M059J (cell line): ENCODE measurements at regions not wholly inside any gene's neighbourhood (a gene's known extent, or its start where the extent isn't known, plus 50 kb on each side); places are given as distances from the start of the nearest gene placed in this dataset.
"Not testable (repeated sequence)": the region's sequence is repeated elsewhere in the genome, so short reads cannot be mapped to it uniquely, and the experiment has no call there.

ENCODE experiments used
- DNase-seq: peaks from one replicate; pipeline ENCODE4 v3.0.0-alpha.2; 2012; ENCODE audit warnings: low read depth

DNA sequence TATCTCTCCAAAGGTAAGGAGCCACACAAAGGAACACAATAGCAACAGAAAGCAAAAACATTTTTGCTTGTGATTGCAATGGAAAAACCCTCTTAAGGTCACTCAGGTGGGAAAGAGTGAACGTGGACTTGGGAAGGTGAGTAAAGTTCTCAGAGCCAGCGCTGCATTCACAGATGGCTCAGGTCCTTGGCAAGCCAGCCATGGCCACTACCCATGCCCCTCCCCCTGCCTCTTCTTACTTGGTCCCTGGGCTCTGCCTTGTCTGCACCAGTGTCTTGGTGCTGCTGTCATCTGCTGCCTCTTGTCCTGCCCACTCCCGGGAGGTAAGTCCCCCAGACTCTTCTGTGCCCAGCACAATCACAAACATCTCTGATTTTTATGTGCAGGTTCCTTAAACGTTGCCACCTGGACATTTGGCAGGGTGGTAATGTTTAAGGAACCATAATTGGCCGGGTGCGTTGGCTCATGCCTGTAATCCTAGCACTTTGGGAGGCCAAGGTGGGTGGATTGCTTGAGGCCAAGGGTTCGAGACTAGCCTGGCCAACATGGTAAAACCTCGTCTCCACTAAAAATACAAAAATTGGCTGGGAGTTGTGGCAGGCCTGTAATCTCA, 74.6 kb downstream of the FEM1C start:
- DNase-seq: no peak

DNA sequence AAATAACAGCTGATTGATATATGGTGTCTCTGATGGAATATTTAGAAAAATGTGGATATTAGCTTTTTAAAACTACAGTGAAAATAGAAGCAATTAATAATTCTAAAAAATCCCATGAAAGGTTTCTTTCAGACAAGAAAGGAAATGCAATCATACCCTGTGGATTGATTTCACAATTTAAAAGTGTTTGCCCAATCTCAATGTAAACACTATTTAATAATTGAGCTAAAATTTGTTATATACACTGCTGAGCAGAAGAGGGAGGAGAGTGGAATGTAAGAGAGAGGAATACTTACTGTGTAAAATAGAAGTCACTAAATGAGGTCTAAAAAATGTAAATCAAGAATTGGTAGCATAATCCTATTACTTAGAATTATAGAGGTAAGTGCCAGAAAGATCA, 76.9 kb downstream of the FEM1C start:
- no peak for DNase-seq

DNA sequence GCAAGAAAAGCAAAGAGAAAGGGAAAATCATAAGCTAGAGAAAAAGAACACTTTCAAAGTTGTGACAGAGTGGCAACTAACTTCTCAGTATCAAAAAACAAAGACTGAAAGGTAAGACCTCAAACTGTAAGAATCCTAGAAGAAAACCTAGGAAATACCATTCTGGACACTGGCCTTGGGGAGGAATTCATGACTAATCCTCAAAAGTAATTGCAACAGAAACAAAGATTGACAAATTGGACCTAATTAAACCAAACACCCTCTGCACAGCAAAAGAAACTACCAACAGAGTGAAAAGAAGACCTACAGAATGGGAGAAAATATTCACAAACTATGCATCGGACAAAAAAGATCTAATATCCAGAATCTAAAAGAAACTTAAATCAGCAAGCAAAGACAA, 79.1 kb downstream of the FEM1C start:
- peak; percentile 56 for DNase-seq

DNA sequence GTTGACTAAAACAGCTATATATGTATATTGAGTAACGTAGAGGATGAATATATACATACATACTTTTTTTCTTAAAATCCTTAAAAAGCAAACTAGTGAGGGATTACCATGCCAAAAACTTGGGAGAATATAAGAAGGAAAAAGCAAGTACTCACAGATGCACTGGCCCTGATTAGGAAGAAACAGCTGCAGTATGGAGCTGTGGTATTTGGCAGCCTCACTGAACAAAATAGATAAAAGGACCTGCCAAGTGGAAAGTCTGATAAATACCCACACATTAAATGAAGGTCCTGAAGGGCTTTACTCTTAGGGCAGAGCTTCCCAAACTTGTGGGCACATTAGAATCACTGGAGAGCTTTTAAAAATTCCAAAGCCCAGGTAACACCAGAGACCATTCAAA, 80.6 kb downstream of the FEM1C start:
- no peak for DNase-seq

DNA sequence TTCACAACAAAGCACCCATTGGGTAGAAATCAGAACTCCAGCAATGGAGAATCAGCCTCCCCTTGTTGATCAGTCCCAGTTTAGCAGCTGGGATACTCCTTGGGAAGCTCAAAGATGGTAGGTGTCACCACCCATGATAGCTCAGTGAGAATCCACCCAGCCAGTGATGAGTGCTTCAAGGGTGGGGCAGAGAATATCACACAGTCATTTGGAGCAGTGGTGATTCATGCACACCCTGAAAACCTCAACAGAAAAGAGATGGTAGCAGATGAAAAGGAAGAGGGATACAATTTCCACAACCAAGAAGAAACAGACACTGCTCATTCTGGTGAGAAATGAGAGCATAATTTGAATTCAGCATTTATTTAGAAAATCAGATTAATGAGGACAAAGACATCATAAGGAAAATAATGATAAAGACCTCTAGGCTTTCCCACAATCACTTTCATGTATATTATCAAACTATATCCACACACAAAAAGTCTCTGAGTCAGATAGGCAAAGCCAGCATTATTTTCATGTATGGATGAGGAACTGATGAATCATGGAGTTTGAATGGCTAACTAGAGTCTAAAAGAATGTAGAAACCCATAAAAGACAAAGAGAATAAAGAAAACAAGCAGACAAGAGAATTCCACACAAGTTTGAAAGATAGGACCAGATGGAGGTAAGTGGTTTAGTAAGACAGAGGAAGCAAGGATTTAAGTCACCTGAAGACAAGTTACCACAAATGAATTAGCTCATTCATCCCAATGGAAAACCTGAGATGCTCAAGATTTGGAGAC, 82.9 kb downstream of the FEM1C start:
- peak; percentile 87 for DNase-seq

DNA sequence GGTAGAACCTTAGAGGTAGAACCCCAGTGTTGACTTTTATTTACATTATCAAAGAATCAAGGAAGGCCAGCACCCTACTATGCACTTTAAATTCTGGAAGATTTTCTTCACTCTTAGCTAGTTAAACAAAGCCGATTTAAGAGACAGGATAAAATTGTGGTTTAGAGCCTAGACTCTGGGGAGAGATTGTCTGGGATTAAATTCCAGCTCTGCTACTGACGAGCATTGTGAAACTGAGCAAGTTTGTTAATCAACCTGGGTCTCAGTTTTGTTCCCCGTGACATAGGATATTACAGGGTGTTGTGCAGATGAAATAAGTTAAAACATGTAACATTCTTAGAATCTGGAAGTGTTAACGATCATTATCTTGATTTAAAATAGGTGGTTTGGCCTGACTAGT, 83.5 kb downstream of the FEM1C start:
- peak; percentile 45 for DNase-seq

DNA sequence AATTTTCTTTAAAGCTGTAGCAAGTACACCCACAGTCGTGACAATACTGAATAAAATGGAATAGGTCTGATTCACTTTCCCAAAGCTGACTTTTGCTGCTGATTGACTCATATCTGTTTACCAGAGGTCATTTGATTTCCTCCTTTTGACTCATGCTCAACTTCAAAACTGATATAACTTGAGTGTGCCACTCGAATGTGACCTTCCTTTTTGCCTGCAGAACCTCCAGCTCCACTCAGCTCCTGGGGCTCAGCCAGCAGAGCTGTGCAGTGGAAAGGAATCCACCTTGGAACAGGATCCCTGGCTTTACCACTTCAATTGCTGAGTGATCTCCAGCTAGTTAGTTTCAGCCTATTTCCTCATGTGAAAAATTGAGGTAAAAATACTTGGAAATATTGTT, 84.1 kb downstream of the FEM1C start:
- DNase-seq: peak; percentile 96

DNA sequence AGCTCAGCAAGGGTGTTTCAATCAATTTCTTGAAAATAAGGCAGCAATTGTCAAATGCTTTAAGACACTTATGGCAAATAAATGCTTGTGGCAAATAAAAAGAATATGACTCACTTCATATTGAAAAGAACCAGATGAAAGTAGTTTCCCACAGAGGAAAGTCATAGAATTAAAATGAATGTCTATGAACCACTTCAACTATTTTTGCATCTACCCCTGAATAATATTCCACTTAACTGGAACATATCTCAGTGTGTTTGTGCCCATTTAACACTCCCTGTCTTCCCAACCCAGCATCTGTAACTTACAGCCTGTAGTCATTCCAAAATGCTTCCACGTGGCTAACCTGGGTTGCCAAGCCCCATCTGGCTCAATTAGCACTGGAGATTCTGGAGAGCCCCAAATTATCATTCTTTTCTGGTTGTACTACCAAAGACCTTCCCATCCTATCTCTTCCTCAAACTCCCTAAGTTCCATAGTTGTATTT, 84.7 kb downstream of the FEM1C start:
- DNase-seq: peak; percentile 62

DNA sequence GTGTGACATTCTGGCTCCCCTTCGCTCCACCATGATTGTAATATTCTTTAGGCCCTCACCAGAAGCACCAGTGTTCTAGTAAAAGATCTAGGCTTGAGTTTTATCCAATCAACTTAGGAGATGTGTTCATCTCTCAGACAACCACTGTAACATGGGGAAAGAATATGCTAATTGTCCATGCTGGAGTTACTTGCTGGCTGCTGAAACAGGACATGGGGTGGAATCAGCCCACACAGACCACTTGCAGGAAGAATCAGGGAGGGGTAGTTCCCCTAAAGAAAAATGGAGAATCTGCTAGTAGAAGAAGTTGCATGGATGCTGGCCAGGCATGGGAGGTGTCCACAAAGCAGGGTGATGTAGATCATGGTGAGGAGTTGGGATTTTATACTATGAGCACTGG, 86.2 kb downstream of the FEM1C start:
- DNase-seq: no peak

DNA sequence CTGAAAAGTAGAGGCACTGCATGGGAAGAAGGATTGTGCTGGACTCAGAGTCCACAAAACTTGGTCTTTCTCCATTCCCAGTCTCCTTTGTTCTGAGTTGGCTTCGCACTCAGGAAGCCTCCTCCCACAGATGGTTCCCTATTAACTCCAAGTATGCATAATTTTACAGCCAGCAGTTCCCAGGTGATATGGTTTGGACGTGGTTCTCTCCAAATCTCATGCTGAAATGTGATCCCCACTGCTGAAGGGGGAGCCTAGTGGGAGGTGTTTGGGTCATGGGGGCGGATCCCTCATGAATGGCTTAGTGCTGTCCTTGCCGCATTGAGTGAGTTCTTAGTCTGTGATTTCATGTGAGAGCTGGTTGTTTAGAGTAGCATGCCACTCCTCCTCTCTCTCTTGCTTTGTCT, 86.6 kb downstream of the FEM1C start:
- peak; percentile 45 for DNase-seq

DNA sequence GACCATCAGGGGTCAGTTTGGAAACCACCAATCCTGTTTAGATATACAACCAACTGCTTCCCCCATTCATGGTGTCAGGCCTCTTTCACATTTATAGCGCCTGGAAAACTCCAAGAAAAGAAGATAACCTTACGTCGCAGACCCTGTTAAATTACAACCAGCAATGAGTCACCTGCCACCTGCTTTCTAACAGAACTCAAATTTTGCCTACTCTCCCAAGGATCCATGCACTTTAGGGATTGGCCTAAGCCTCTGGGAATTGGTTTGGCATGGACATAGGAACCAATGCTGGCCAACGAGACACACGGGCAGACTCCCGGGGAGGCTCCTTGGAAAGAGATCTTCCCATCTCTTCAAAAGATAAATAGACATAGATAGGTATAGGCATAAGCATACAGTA, 87.0 kb downstream of the FEM1C start:
- no peak for DNase-seq

DNA sequence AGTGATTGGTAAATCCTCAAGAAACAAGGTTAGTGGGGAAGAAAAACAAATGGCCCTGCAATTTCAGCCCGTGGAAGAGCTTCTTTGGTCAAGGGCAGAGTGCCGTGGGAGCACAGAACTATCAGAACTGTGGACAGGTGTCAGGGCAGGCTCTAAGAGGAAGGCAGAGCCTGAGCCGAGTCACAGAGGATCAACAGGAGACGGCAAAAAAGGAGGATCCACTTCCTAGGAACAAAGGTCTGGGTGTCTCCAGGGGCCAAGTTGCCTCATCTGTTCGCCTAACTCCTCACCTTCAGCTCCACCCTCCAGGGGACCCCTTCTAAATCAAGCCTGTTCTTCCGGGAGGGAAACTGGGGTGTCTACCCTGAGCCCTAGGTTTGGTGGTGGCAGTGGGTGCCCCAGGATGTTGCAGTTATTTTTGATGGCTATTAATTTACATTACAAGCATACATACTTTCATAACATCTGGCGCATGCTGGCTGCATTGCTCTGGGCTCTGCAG, 88.0 kb downstream of the FEM1C start:
- DNase-seq: no peak

DNA sequence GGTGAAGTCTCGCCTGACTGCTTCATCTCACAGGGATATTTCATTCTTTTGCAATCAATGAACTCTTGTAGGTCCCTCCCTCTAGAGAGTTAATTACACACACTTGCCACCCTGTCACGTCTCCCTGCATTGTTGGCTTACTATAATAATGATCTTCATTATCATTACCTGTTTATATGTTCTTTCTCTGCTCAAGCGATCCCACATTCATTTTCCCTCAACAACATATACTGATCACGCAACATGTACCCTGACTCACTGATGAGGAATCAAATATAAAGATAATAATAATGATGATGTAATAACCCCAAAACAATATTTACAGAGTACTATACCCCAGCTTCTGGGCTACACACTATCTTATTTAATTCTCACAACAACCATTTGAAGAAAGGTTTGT, 88.5 kb downstream of the FEM1C start:
- DNase-seq: no peak

DNA sequence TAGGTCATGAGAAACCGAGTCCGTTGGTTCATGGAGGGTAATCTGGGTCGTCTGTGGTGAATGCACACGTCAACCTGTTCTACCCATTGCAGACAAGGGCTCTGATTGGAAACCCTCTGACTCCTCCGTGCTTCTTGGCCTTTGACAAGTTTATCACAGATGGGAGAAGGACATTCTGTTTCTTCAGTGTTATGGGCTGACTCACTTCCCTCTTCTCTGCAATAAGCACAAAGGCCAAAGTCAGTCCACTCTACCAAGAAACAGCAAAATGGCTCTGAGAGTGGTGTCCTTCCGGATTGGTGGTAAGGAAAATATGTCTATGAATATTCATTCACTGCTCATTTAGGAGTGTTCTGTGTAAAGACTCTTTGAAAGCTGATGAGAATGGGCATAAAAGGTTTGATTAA, 89.3 kb downstream of the FEM1C start:
- DNase-seq: peak; percentile 85

DNA sequence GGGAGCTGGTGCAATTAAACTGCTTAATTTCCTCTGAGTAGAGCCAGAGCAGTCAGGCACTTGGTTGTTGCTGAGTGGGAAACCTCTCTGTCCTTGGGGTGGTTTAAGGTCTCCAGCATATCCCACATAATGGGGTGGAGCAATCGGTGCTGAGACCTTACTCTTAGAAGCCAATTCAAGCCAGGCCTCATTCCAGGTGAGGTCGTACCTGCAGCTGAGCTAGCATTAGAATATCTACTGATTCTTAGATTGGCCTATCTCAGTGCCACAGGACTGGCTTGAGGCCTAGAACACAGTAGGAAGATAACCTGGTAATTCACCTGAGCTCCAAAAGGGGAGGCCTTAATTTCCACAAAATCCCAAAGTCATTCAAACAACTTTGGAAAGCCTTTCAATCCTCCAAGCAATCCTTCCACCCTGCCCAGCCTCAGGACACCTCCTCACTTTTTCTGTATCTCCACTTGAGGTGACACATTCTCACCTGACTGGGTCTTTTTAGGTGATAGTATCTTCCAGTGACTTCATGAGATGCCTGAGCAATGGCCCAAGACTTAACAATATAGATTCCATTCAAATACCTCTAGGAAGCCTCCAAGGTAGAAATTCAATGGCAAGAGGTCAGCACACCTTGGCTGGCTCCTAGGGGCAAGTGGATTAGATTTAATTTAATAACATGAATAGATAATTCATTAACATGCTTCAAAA, 91.0 kb downstream of the FEM1C start:
- DNase-seq: no peak

DNA sequence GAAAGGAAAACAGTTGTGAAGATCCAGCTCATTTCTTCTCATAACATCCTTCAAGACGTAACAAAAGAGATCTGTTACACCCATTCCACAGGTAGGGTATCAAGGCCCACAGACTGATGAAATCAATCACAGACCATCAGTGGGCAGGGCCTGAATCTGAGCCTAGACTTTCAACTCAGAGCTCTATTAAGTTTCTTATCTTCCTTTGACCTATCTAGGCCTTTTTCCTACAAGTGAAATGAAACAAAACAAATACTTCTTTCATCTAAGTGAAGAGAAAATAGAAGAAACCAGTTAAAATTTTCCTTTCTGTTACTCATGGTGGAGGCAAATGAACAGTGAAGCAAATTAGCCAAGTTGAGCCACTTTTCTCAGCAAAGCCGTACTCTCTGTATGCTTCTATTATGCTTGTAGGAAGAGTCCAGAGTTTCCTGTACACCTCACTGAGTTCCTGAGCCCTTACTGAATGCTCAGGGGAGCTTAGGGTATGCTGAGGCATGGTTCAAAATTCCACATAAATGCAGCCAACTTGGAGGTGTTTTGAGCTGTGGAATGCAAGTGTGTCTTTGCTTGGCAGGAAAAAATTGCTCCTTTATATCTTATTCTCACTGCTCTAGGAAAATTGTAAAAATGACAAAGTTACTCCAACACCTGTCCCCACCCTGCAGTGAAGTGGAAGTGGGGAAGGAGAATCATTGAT, 91.9 kb downstream of the FEM1C start:
- peak; percentile 20 for DNase-seq

DNA sequence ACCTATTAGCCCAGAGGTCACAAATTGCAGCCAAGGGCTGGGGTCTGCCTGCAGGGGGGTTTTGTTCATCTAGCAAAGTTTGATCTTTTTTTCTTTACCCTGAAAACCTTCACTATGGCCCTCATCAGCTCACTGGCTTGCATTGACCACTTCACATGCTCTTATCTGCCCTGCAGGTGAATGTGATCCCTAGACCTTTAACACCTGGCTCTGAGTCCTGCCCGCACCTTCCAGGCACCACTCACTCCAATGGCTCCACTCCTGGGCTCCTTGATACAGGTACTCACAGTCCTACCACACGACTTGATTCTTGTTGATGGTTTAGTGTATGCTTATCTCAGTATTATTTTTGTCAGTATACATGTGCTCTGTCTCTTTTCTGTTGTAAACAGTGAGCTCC, 92.5 kb downstream of the FEM1C start:
- no peak for DNase-seq

DNA sequence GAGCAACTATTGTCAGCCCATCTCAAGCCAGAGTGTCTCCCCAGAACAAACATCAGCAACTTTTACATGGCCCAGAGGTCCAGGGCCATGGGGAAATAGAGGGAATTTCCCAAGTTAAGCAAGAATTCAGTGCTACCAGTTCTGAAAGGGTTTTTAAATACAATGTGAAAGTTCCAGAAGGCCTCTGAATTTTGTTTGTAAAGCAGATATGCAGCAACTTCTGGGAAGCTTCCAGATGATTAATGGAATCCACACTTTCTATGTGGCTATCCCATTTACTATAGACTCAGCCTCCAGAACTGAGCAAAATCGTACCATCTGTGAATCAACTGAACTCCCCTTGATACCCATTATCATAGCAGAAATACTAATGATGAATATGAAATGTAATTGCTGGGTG, 93.8 kb downstream of the FEM1C start:
- peak; percentile 57 for DNase-seq

DNA sequence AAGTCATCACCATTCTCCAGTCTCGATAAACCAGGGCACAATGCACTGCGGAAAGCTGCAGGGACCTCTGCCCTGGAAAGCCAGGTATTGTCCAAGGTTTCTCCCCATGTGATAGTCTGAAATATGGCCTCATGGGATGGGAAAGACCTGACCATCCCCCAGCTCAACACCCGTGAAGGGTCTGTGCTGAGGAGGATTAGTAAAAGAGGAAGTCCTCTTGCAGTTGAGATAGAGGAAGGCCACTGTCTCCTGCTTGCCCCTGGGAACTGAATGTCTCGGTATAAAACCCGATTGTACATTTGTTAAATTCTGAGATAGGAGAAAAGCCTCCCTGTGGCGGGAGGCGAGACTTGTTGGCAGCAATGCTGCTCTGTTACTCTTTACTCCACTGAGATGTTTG, 95.9 kb downstream of the FEM1C start:
- DNase-seq: not testable (repeated sequence)

DNA sequence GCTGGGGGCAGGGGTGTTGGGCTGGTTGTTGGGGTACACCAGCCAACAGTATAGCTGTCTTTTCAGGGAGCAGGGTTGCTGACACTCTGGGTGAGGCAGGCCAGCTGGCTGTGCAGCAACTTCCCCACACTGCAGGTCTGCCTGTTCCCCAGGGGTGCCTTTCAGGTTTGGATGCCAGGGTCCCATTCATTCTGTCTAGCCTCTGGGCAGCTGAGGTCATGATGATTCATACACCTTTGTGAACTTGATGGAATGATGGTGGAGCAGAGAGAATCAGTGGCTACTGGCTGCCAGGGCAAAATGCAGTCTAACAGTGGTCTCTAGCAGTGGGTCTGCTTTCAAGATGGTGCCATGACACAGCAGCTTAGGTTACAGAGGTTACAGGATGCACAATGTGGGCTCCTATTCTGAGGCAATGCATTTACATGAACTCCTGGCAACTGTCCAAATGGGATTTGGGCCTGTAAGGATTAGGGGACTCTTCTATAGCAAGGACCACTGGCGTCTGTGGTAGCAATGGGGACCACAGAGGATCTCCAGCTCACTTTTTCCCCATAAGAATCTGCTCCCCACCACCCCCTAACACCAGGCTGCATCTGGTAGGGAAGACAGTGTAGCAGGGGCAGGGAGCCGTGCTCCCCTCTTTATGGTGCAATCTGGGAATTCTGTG, 103.7 kb downstream of the FEM1C start:
- peak; percentile 89 for DNase-seq

DNA sequence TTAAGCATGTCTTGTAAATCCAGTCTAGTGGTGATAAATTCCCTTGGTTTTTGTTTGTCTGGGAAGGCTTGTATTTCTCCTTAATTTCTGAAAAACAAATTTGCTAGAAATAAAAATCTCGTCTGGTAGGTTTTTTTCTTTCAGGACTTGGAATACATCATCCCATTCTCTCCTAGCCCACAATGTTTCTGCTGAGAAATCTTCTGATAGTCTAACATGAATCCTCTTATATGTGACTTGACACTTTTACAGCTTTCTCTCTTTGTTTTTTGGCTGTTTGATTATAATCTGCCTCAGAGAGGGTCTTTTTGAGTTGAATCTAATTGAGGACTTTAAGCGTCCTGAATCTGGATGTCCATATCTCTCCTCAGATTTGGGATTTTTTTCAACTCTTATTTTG, 104.9 kb downstream of the FEM1C start:
- DNase-seq: no peak

DNA sequence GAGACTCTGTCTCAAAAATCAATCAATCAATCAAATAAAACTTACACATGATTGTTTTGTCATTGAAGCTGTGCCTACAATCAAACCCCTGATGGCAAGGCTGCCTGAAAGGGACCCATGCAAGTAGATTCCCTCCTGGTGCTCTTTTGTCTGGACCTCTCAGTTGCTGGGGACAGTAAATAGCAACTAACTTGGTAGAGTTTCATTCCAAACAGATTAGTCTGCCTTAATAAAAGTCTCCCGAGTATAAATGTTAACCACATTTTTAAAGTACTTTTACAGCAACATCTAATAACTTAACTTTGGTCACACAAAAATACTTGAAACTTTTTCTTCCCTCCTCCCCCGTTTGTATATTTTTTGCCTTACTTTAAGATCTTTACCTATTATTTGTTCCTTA, 105.5 kb downstream of the FEM1C start:
- peak; percentile 96 for DNase-seq
